ENCODE measurements at regions not wholly inside any gene's neighbourhood (a gene's known extent, or its start where the extent isn't known, plus 50 kb on each side); places are given as distances from the start of the nearest gene placed in this dataset.

GRCh38 chr7:41189866-41190265 lies 513.0 kb downstream of the INHBA start:
- no peak for TF ChIP-seq CTCF (IDR thresholded peaks at IDR 0.05)
- no peak for TF ChIP-seq POLR2AphosphoS5 (IDR thresholded peaks at IDR 0.05)
